Endodermal cell (in vitro differentiated cells): ENCODE measurements at regions not wholly inside any gene's neighbourhood (a gene's known extent, or its start where the extent isn't known, plus 50 kb on each side); places are given as distances from the start of the nearest gene placed in this dataset.

Experiments
- DNase-seq: peaks from one replicate; pipeline ENCODE4 v3.0.0-alpha.2; 2017
- H3K27ac ChIP-seq: 2 replicates; pipeline ENCODE4 v1.5.1; 2013; ENCODE audit warnings: mild to moderate bottlenecking, low read depth, low read length, moderate library complexity
- H3K27me3 ChIP-seq: 2 replicates; pipeline ENCODE4 v1.6.1; 2013; ENCODE audit warnings: mild to moderate bottlenecking, low read length, moderate library complexity; ENCODE audit not compliant: insufficient read depth, control insufficient read depth, poor library complexity, severe bottlenecking
- H3K36me3 ChIP-seq: 2 replicates; pipeline ENCODE4 v1.7.0; 2013; ENCODE audit warnings: mild to moderate bottlenecking, low read length, moderate library complexity; ENCODE audit not compliant: control insufficient read depth, insufficient read depth
- H3K4me1 ChIP-seq: one replicate; pipeline ENCODE4 v1.7.0; 2013; ENCODE audit warnings: low read length; ENCODE audit not compliant: control insufficient read depth, insufficient read depth
- H3K4me3 ChIP-seq: 2 replicates; pipeline ENCODE4 v1.5.1; 2013; ENCODE audit warnings: mild to moderate bottlenecking, low read length, moderate library complexity
- H3K9ac ChIP-seq: 2 replicates; pipeline ENCODE4 v1.6.1; 2013; ENCODE audit warnings: mild to moderate bottlenecking, low read length, moderate library complexity; ENCODE audit not compliant: poor library complexity, severe bottlenecking; ENCODE audit errors: extremely low read depth
- H3K9me3 ChIP-seq: 2 replicates; pipeline ENCODE4 v1.6.1; 2013; ENCODE audit warnings: mild to moderate bottlenecking, low read length, moderate library complexity; ENCODE audit not compliant: control insufficient read depth
- H3K27ac Mint-ChIP-seq: 2 replicates; pipeline ENCODE4 v1.8.0; 2020; ENCODE audit warnings: mixed read lengths
- H3K27me3 Mint-ChIP-seq: 2 replicates; pipeline ENCODE4 v1.8.0; 2021; ENCODE audit warnings: mild to moderate bottlenecking, mixed read lengths; ENCODE audit not compliant: insufficient read depth
- H3K36me3 Mint-ChIP-seq: 2 replicates; pipeline ENCODE4 v1.8.0; 2020; ENCODE audit warnings: low read depth, mixed read lengths
- H3K4me1 Mint-ChIP-seq: 2 replicates; pipeline ENCODE4 v1.8.0; 2020; ENCODE audit warnings: mixed read lengths
- H3K4me3 Mint-ChIP-seq: 2 replicates; pipeline ENCODE4 v1.8.0; 2020; ENCODE audit warnings: mild to moderate bottlenecking, moderate library complexity, mixed read lengths
- H3K9me3 Mint-ChIP-seq: 2 replicates; pipeline ENCODE4 v1.8.0; 2020; ENCODE audit warnings: mild to moderate bottlenecking, mixed read lengths
- WGBS, 2 experiments: methylation state at CpG; one replicate each; pipeline versions ENCODE4 v1.1.5 to v1.1.7; 2013; ENCODE audit warnings: missing lambda C conversion rate in 2 of 2, mixed read lengths in 1 of 2; ENCODE audit not compliant: insufficient coverage in 1 of 2, insufficient read length in 1 of 2; 5-methylcytosine and 5-hydroxymethylcytosine counted together
- TF ChIP-seq, protein P1 (sequence below): fragments of 200-600 bp; sonication (generic); conservative IDR thresholded peaks from 2 replicates; pipeline ENCODE4 v1.5.0; 2021; ENCODE audit warnings: antibody characterized with exemption, mild to moderate bottlenecking

DNA sequence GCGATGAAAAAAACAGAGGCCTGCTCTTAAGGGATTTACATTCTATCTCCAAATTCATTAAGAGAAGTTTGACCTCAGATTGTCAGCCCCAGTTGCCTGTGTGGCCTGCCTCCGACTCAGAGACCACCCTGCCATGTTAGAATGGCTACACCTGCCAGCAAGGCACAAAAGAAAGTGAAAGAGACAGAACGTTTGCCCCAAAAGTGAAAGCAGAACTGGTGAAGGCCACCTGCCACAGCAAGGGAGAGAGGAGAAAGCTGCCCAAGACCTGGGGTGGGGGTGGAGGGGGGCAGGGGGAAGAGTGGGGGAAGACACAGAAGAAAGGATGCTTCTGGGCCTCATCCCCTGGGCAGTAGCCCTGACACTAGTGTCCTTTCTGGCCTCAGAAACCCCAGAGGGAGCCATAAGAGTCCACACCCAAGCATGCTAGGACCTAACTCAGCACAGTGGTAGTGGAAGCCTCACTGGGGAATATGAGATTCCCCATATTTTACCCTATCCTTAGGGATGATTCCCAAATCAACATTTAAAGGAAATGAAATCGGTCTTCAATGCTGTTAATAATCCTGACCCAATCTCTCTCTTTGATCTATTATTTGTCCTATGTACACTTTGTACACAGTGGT is 389.7 kb downstream of the TXNL1 start:
- H3K36me3 Mint-ChIP-seq: no peaks in the 10 kb centered on the region
- Histone ChIP-seq H3K27ac (no peak overlapping the region), H3K9me3 (peaks cover 9% of the 10 kb centered on the region), H3K4me3 (no peak overlapping the region), H3K4me1 (no peaks in the 10 kb centered on the region), H3K9ac (no peak overlapping the region), H3K27me3 (no peaks in the 10 kb centered on the region), H3K36me3 (no peaks in the 10 kb centered on the region)
- TF ChIP-seq, protein P1, sequence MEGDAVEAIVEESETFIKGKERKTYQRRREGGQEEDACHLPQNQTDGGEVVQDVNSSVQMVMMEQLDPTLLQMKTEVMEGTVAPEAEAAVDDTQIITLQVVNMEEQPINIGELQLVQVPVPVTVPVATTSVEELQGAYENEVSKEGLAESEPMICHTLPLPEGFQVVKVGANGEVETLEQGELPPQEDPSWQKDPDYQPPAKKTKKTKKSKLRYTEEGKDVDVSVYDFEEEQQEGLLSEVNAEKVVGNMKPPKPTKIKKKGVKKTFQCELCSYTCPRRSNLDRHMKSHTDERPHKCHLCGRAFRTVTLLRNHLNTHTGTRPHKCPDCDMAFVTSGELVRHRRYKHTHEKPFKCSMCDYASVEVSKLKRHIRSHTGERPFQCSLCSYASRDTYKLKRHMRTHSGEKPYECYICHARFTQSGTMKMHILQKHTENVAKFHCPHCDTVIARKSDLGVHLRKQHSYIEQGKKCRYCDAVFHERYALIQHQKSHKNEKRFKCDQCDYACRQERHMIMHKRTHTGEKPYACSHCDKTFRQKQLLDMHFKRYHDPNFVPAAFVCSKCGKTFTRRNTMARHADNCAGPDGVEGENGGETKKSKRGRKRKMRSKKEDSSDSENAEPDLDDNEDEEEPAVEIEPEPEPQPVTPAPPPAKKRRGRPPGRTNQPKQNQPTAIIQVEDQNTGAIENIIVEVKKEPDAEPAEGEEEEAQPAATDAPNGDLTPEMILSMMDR: no peak
- no peak for DNase-seq
- H3K9me3 Mint-ChIP-seq: peaks cover 15% of the 10 kb centered on the region
- WGBS, 2 experiments: 89 to 94% methylated on average over 3 to 4 of the region's 4 CpGs
- no peaks in the 10 kb centered on the region for H3K27me3 Mint-ChIP-seq
- peaks cover 5% of the 10 kb centered on the region for H3K4me1 Mint-ChIP-seq
- no peak overlapping the region for H3K27ac Mint-ChIP-seq
- H3K4me3 Mint-ChIP-seq: no peak overlapping the region

DNA sequence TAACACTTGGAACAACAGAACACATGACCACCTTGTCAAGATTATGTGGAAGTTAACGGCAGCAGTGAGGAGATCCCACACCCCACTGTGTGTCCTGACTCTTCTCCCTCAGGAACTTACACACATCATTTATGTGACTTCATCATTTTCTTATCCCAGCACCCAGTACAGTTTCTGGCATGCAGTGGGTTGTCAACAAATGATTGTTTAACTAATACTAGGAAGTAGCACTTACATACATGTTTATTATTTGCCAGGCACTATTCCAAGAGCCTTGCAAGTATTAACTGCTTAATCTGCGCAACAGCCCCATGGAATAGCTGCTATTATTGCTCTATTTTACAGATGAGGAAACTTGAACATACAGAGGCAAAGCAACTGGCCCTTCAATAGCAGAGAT is 391.5 kb downstream of the TXNL1 start:
- no peak for DNase-seq
- H3K27ac Mint-ChIP-seq: no peak overlapping the region
- Histone ChIP-seq H3K27me3 (no peaks in the 10 kb centered on the region), H3K4me3 (no peak overlapping the region), H3K9ac (no peak overlapping the region), H3K27ac (no peak overlapping the region), H3K36me3 (no peaks in the 10 kb centered on the region), H3K9me3 (peaks cover 9% of the 10 kb centered on the region), H3K4me1 (no peaks in the 10 kb centered on the region)
- H3K36me3 Mint-ChIP-seq: no peaks in the 10 kb centered on the region
- no peaks in the 10 kb centered on the region for H3K27me3 Mint-ChIP-seq
- H3K4me1 Mint-ChIP-seq: peaks cover 5% of the 10 kb centered on the region
- no peak overlapping the region for H3K4me3 Mint-ChIP-seq
- peaks cover 20% of the 10 kb centered on the region for H3K9me3 Mint-ChIP-seq
- TF ChIP-seq, protein P1: no peak
- WGBS, 2 experiments: 93 to 100% methylated on average over 1 to 2 of the region's 2 CpGs

DNA sequence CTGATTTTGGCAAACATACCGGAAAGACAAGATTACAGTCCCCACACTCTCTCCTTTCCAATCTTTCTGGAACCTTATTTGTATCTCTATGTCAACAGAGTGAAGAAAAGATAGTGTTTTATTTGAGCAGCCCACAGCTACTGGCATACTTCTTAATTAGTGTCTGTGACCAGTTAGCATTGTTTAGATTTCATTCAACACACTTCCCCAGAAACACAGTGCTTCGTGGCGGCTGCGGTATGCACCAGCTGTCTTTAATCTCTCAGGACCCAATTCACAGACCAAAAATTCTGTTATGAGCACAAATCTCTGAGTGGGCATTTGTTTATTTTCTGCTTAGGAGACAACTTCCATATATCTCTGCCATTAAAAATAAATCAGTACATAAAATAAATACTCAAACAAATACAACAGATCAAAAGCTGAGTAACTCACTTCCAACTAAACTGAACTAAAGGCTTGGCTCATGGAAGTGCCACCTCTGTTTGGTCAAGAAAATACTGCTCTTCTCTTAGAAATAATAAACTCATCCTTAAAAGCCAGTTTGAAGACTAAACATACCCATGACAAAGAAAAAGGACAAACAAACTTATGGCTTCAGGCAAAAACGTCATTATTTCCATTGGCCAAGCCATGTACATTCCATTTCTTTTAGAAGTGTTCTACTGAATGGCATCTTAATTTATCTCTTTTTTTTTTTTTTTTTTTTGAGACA is 392.4 kb downstream of the TXNL1 start:
- Histone ChIP-seq H3K4me3 (no peak overlapping the region), H3K9me3 (peaks cover 9% of the 10 kb centered on the region), H3K4me1 (no peaks in the 10 kb centered on the region), H3K27me3 (no peaks in the 10 kb centered on the region), H3K9ac (no peak overlapping the region), H3K36me3 (no peaks in the 10 kb centered on the region), H3K27ac (no peak overlapping the region)
- DNase-seq: no peak
- TF ChIP-seq, protein P1: no peak
- Mint-ChIP-seq H3K27me3 (no peaks in the 10 kb centered on the region), H3K4me3 (no peak overlapping the region), H3K4me1 (peaks cover 5% of the 10 kb centered on the region), H3K27ac (no peak overlapping the region), H3K36me3 (no peaks in the 10 kb centered on the region), H3K9me3 (peaks cover 20% of the 10 kb centered on the region)
- 87% methylated on average over 5 of the region's 5 CpGs for WGBS, 2 experiments
